ENCODE measurements at regions not wholly inside any gene's neighbourhood (a gene's known extent, or its start where the extent isn't known, plus 50 kb on each side); places are given as distances from the start of the nearest gene placed in this dataset.
"Not testable (repeated sequence)": the region's sequence is repeated elsewhere in the genome, so short reads cannot be mapped to it uniquely, and the experiment has no call there.

DNA sequence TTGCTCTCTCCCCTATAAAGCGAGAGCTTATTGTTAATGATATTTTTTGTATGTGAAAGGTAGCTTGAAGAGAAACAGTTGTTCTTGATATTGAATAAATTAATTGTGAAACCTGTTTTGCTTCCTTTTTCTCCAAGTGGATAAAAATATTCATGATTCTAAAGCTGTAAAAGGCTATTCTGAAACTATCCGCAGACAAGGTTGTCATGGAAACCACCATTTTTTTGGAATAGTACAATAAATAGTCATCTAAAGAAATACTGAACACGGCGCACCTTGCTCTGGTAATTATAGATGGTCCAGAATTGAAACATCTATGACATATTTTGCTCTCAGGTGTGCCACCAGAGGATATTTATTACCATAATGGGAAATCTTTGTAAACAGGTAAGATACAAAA, 1103.0 kb upstream of the SLC39A10 start:
- in situ Hi-C loops (cut with HindIII; ENCODE audit: low pct_ligation_motif_present, low pct_unique_long_range_greater_than_20kb, low sequenced_read_pairs), result no loop called here

DNA sequence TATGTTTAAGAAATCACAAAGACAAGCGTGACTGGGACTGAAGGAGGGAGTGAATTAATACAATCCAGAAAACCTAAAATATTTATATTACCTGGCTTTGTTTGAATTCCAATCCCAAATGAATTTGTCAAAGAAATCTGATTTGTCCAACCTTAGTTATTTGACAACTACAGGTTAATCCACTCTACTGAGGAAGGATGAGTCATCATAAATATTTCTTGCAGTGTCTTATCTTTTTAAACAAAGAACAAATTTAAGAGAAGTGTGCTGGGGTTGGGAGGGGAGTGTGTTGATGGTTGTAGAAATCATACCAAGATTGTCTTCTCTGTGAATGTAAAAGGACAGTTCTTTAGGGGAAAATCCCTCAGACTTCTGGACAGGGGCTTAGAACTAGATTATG, 1106.3 kb upstream of the SLC39A10 start:
- DNase-seq, result peak; percentile 5
- in situ Hi-C loops (cut with HindIII; ENCODE audit: low pct_ligation_motif_present, low pct_unique_long_range_greater_than_20kb, low sequenced_read_pairs), result no loop called here

More for the DNA sequence above, 1103.0 kb upstream of the SLC39A10 start:
- DNase-seq, result no peak

DNA sequence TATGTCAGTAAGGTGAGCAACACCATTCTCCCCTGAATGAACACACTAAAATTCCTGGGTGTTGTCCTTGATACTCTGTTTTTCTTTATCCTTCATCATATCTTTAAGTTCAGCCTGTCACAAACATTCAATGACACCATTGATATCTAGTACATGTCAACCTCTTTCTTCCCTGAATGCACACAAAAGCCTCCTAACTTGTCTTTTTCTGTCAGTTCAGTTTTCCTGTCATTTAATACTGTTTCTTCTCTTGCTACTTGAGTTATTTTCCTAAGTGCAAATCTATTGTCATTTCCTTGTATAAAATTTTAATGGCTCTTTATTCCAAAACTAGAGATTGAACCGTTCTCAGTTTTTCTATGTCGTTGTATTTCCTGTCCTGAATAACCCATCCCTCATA, 1107.6 kb upstream of the SLC39A10 start:
- no peak for DNase-seq
- in situ Hi-C loops (cut with HindIII; ENCODE audit: low pct_ligation_motif_present, low pct_unique_long_range_greater_than_20kb, low sequenced_read_pairs), result no loop called here

DNA sequence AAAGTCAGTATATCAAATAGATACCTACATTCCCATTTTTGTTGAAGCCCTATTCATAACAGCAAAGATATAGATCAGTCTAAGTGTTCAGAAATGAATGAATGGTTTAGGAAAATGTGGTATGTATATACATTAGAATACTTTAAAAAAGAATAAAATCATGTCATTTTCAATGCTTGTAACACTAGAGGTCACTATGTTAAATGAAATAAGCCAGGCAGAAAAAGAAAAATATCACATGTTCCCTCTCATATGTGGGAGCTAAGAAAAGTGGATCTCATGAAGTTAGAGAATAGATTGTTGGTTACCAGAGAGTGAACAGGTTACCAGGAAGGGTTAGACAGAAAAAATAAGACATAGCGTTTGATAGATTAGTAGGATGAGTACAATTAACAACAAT, 1111.0 kb upstream of the SLC39A10 start:
- DNase-seq, result peak; percentile 60

DNA sequence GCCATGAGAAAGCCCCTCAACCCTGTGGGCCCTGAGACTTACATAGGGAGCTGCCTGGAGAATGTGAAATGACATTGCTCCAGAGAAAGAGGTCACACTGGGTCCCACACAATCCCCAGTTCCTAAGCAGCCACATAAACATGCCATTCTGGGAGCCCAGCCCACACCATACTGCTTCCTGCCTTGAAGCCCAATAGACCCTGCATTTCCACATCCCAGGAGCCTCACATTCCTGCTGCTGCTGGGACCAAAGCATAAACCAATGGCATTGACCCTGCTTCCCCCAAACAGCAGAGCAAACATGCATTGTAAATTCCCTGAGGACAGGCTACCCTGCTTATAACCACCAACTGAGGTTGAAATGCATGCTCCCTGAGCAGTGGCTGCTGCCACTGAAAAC, 1117.6 kb upstream of the SLC39A10 start:
- DNase-seq, result no peak
- in situ Hi-C loops (cut with HindIII; ENCODE audit: low pct_ligation_motif_present, low pct_unique_long_range_greater_than_20kb, low sequenced_read_pairs), result no loop called here

More for the DNA sequence above, 1111.0 kb upstream of the SLC39A10 start:
- in situ Hi-C loops (cut with HindIII; ENCODE audit: low pct_ligation_motif_present, low pct_unique_long_range_greater_than_20kb, low sequenced_read_pairs), result no loop called here

DNA sequence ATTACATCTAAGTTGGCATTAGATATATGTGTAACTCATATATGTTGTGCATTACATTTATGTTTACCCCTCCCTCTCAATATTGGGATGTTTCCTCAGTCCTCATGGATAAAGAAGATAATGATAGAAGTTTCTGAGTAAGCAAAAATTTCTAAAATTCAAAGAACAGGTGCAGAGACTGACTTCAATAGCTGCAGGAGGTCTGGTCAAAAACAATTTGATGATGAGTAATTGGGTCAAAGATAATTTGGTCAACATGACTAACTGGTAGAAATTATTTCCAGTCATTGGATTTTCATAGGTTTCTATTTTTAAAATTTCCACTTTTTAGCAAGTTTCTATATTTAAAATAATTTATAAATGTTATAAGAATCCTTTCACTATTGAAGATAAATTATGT, 1130.9 kb upstream of the SLC39A10 start:
- no peak for DNase-seq
- in situ Hi-C loops (cut with HindIII; ENCODE audit: low pct_ligation_motif_present, low pct_unique_long_range_greater_than_20kb, low sequenced_read_pairs), result no loop called here

DNA sequence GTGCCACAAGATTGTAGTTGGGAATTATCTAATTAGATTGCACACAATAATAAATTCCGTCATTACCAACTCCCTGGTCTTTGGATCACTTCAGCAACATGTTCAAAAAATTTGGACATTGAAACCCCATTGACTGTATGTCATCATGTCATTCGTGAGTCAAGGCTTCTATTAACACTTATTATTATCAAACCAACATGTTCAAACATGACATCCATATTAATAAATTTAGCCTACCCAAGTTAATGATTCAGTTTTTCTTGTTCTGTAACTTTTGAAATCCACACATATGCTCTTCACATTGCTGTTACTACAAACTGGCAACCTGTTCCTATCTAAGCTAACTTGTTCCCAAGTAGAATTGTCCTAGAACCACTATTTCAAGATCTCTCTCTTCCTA, 1142.7 kb upstream of the SLC39A10 start:
- in situ Hi-C loops (cut with HindIII; ENCODE audit: low pct_ligation_motif_present, low pct_unique_long_range_greater_than_20kb, low sequenced_read_pairs), result no loop called here

DNA sequence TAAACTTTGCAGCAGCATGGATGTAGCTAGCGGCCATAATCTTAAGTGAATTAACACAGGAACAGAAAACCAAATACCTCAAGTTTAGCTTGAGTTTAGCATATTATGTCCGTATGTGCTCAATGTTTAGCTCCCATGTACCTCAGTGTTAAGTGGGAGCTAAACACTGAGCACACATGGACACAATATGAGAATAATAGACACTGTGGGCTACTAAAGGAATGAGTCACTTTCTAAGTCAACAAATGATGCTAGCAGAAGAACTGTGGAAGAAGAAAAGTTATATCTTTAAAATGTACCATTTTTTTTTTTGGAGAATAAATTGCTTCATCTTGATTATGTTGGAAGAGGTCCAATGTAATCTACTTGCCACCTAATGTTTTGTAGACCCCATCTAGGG, 1146.0 kb upstream of the SLC39A10 start:
- in situ Hi-C loops (cut with HindIII; ENCODE audit: low pct_ligation_motif_present, low pct_unique_long_range_greater_than_20kb, low sequenced_read_pairs); DNase-seq: not testable (repeated sequence)

More for the DNA sequence above, 1142.7 kb upstream of the SLC39A10 start:
- no peak for DNase-seq

DNA sequence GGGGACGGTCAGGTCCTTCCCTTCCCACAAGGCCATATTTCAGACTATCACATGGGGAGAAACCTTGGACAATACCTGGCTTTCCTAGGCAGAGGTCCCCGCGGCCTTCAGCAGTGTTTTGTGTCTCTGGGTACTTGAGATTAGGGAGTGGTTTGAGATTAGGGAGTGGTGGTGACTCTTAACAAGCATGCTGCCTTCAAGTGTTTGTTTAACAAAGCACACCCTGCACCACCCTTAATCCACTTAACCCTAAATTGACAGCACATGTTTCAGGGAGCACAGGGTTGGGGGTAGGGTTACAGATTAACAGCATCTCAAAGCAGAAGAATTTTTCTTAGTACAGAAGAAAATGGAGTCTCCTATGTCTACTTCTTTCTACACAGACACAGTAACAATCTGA, 1152.2 kb upstream of the SLC39A10 start:
- in situ Hi-C loops (cut with HindIII; ENCODE audit: low pct_ligation_motif_present, low pct_unique_long_range_greater_than_20kb, low sequenced_read_pairs), result not testable (repeated sequence)

DNA sequence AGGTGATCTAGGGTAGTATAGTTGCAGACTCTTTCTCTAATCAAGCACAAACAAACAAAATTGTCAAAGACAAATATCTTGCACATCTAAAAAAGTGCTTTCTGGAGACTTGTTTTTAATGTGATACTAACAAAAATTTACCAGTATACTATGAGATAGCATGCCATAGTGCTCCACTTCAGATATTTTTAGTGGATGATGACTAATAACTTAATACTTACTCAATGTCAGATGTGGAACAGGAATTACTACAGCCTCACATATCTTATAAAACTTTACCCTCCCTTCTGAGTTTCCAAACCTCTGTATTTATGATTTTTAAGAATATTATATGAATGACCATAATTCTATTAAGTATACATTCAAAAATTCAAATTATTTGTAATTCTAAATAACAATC, 1162.0 kb upstream of the SLC39A10 start:
- in situ Hi-C loops (cut with HindIII; ENCODE audit: low pct_ligation_motif_present, low pct_unique_long_range_greater_than_20kb, low sequenced_read_pairs), result no loop called here
- no peak for DNase-seq

More for the DNA sequence above, 1152.2 kb upstream of the SLC39A10 start:
- not testable (repeated sequence) for DNase-seq

DNA sequence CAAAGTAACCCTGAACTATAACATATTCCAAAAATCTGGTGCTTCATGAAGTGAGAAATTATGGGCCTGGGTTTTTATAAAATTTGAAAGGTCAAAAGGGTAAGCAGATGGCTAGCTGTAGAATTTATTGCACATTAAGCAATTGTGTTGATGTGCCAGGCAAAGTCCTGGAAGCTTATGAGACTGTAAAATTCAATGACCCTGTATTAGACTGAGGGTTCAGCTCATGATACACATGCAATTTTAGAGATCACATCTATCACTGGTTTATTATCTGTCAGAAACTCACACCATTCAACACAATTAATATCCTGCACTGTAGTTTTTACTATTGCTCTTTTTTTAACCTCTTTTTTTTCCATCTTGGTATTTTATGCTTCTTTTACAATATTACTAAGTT, 1162.6 kb upstream of the SLC39A10 start:
- in situ Hi-C loops (cut with HindIII; ENCODE audit: low pct_ligation_motif_present, low pct_unique_long_range_greater_than_20kb, low sequenced_read_pairs), result no loop called here
- no peak for DNase-seq

DNA sequence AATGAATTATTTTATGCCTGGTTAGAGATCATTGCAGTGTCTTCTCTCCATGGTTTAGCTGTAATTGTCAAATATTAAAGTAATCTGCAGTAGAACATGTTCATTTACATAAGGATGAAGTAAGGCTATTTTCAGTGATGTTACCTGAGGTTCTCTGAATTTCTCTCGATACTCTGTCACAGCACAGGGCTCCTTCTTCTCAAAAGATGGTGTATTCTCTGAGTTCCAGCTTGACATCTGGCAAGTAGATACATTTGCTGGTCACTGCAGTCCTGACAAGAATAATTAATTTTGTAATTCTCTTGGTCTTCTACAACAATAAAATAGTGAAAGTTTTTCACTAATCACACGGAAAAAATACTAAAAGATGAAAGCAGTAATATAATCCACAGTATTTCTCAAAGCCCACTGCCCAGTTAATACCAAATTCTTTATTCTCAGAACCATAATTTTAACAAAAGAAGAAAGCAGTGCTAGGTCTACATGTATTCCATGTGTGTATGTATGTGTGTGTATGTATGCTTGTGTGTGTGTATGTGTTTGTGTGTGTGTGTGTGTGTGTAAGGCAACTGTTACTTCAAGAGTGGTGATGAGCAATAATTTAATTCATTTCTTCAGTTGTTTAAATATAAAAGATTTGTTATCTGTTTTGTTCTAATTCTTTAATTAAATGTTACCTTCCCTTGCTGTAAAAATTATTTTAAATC, 1165.5 kb upstream of the SLC39A10 start:
- DNase-seq, result no peak
- in situ Hi-C loops (cut with HindIII; ENCODE audit: low pct_ligation_motif_present, low pct_unique_long_range_greater_than_20kb, low sequenced_read_pairs), result no loop called here

DNA sequence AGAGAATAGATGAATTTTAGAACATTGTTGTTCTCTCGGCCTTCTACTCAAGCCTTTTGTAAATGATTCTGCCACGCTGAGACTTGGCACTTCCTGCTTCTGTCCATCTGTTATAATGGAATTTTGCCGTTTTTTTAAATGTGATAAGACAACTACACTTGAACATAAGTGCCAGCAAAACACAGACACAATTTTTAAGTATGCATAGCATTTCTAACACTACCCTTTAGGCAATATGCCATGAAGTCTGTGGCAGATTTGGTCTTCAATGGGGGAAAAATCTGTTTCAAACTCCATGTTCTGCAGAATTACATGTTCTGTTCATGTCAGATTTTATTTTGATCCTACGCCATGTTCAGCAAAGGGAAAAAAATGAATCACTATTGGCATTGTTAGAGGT, 1170.7 kb upstream of the SLC39A10 start:
- in situ Hi-C loops (cut with HindIII; ENCODE audit: low pct_ligation_motif_present, low pct_unique_long_range_greater_than_20kb, low sequenced_read_pairs), result no loop called here
- DNase-seq, result no peak

DNA sequence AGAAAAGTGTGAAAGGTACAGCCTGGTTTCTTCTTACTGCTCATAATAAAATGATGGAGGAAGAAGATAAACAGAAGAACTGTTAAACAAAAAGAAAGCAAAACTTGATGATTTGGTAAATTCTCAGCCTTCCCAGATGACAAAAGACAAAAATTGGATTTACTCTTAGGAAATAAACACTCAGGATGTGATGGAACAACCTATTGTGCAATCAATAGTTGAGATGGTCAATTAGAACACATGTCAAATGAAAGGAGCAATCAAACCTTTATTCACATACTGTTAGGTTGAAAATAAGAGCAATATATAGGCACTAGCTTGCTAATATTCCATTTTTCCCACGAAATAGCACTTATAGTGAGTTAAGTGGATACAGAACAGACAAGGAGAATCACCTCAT, 1174.0 kb upstream of the SLC39A10 start:
- in situ Hi-C loops (cut with HindIII; ENCODE audit: low pct_ligation_motif_present, low pct_unique_long_range_greater_than_20kb, low sequenced_read_pairs), result no loop called here
- no peak for DNase-seq

DNA sequence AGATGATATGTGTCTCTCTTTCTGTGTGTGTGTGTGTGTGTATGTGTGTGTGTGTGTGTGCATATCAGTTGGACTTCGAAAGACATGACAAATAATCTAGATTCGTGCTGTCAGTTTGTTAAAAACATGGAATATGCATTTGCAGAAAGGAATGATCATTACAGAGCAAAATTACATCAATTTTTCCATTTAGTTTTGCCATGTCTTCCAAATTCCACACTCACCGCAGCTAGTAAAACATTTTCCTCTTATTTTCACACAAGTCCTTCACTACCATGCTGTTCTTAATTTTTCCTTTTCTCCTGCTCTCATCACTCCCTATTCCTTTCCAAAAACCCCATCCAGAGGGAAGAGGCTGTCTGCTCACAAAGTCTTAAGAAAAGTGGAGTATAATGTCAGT, 1191.4 kb upstream of the SLC39A10 start:
- in situ Hi-C loops (cut with HindIII; ENCODE audit: low pct_ligation_motif_present, low pct_unique_long_range_greater_than_20kb, low sequenced_read_pairs), result no loop called here
- no peak for DNase-seq

DNA sequence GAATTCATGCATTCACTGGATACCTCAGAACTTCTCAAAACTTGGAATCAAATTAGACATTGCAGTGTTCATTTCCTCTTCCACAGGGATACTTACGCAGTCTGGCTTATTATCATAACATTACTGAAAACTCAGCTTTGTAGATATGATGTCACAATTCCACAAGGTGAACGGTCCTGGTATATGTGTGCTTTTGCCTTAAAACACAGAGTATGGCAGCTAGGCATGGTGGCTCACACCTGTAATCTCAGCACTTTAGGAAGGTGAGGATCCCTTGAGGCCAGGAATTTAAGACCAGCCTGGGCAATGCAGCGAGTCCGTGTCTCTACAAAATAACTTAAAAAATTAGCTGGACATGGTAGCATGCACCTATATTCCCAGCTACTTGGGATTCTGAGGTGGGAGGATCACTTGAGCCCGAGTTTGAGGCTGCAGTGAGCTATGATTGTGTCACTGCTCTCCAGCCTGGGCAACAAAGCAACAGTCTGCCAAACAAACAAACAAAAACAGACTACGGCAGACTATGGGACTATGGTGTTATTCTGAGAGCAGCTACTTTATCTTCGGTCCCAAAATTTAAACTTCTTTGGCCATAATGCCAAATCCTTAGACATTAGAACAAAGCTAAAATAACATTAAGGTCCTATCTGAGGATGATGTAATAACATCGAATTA, 1191.9 kb upstream of the SLC39A10 start:
- no peak for DNase-seq

DNA sequence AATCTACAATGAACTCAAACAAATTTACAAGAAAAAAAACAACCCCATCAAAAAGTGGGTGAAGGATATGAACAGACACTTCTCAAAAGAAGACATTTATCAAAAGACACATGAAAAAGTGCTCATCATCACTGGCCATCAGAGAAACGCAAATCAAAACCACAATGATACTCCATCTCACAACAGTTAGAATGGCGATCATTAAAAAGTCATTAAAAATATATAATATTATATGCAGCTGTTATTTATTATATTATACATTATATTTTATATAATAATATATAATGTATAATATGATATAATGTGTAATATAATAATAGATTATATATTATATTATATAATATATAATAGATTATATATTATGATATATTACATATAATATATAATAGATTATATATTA, 1194.1 kb upstream of the SLC39A10 start:
- DNase-seq; in situ Hi-C loops (cut with HindIII; ENCODE audit: low pct_ligation_motif_present, low pct_unique_long_range_greater_than_20kb, low sequenced_read_pairs): not testable (repeated sequence)

More for the DNA sequence above, 1191.9 kb upstream of the SLC39A10 start:
- in situ Hi-C loops (cut with HindIII; ENCODE audit: low pct_ligation_motif_present, low pct_unique_long_range_greater_than_20kb, low sequenced_read_pairs), result no loop called here

DNA sequence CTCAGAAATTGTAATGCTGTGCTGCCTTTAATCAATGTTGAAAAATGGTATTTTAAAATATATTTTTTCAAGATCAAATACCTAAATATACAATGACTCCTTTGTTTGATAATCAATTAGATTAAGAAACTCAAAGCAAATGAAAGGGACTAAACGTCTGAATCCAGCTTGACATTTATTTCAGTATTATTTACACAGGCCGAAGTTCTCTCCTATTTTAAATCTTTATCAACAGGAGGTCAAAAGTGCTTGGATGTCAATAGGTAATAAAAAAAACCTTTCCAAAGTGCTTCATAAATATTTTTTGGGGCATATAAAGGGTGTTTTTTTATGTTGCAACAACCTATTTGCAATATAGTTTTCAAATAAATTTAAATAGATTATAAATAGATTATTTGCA, 1201.7 kb upstream of the SLC39A10 start:
- DNase-seq, result no peak
- in situ Hi-C loops (cut with HindIII; ENCODE audit: low pct_ligation_motif_present, low pct_unique_long_range_greater_than_20kb, low sequenced_read_pairs), result no loop called here

DNA sequence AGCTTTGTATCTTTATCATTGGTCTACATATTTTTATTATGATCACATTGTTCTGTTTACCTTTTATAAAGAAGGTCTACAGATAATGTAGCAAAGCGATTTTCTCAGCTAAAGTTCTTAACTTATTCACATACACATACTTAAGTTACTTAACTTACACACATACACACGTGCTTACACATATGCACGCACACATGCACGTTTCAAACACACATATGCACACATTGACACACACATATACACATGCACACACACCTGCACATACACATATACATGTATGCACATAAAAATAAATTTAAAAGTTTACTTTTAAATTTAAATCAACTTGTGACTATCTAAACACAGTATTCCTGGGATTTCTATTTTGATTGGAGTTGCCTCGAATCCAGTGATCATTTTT, 1204.5 kb upstream of the SLC39A10 start:
- in situ Hi-C loops (cut with HindIII; ENCODE audit: low pct_ligation_motif_present, low pct_unique_long_range_greater_than_20kb, low sequenced_read_pairs), result no loop called here
- no peak for DNase-seq

DNA sequence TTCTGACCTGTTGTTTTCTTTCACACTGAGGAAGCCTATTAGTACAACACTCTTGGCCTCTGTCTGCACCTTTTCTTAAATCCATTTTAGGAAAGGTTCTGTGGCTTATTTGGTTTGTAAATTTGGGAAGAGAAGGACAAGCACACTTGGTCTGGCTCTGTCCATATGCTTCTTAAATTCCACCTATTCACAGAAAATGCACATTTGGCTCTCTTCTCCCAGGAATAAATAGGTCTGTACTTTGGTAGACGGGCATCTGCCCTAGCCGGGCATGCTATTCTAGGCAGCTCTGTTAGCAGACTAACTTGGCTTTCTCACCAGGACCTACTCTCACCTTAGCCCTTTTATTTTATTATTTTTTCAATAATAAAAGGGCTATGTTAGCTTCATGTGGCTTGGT, 1211.8 kb upstream of the SLC39A10 start:
- DNase-seq, result no peak
- in situ Hi-C loops (cut with HindIII; ENCODE audit: low pct_ligation_motif_present, low pct_unique_long_range_greater_than_20kb, low sequenced_read_pairs), result no loop called here

Measured in ACHN (cell line).